ENCODE measurements at regions not wholly inside any gene's neighbourhood (a gene's known extent, or its start where the extent isn't known, plus 50 kb on each side); places are given as distances from the start of the nearest gene placed in this dataset.

GRCh38 chr18:51463483-51464136 is 266.1 kb upstream of the MEX3C start:
- TF ChIP-seq CTCF (IDR thresholded peaks at IDR 0.05) (no peak), POLR2A (IDR thresholded peaks at IDR 0.05) (no peak)
